C4-2B (cell line): ENCODE measurements at regions not wholly inside any gene's neighbourhood (a gene's known extent, or its start where the extent isn't known, plus 50 kb on each side); places are given as distances from the start of the nearest gene placed in this dataset.
"Not testable (repeated sequence)": the region's sequence is repeated elsewhere in the genome, so short reads cannot be mapped to it uniquely, and the experiment has no call there.

Experiments used
- H3K27ac ChIP-seq: fragments of 450-650 bp; 2 replicates; pipeline ENCODE4 v1.5.1; 2017
- TF ChIP-seq, protein P1 (sequence below): fragments of 450-650 bp; conservative IDR thresholded peaks from 2 replicates; pipeline ENCODE4 v1.5.1; 2017; ENCODE audit warnings: mild to moderate bottlenecking

GRCh38 chr17:18546514-18547398 lies 70.2 kb downstream of the LGALS9C start:
- not testable (repeated sequence) for H3K27ac ChIP-seq

DNA sequence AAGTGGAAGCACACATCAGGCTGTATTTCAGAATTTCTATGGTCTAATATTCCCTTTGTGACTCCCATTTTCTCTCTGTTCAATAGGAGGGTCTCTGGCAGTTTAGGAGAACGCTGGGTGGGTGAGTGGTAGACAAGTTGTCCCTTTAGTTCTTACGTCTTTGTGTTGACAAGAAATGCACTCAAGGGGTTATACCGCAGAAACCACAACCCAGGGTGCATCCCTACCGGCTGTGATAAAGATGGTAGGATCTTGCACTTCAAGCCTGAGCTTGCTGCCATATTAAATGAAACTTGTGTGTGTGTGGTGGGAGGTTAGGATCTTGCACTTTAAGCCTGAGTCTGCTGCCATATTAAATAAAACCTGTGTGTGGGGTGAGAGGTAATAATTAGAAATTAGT lies 80.5 kb downstream of the LGALS9C start:
- H3K27ac ChIP-seq, result not testable (repeated sequence)

- H3K27ac ChIP-seq, result peak overlapping the region; percentile 28
These were observed 80.7 kb downstream of the TBC1D28 start for GRCh38 chr17:18563381-18564098.

GRCh38 chr17:18564099-18564448 lies 80.1 kb downstream of the TBC1D28 start:
- H3K27ac ChIP-seq, result peak overlapping the region; percentile 28
- TF ChIP-seq, protein P1, sequence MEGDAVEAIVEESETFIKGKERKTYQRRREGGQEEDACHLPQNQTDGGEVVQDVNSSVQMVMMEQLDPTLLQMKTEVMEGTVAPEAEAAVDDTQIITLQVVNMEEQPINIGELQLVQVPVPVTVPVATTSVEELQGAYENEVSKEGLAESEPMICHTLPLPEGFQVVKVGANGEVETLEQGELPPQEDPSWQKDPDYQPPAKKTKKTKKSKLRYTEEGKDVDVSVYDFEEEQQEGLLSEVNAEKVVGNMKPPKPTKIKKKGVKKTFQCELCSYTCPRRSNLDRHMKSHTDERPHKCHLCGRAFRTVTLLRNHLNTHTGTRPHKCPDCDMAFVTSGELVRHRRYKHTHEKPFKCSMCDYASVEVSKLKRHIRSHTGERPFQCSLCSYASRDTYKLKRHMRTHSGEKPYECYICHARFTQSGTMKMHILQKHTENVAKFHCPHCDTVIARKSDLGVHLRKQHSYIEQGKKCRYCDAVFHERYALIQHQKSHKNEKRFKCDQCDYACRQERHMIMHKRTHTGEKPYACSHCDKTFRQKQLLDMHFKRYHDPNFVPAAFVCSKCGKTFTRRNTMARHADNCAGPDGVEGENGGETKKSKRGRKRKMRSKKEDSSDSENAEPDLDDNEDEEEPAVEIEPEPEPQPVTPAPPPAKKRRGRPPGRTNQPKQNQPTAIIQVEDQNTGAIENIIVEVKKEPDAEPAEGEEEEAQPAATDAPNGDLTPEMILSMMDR, result peak; percentile 80

GRCh38 chr17:18568108-18568995 lies 75.8 kb downstream of the TBC1D28 start:
- peak overlapping the region; percentile 28 for H3K27ac ChIP-seq

DNA sequence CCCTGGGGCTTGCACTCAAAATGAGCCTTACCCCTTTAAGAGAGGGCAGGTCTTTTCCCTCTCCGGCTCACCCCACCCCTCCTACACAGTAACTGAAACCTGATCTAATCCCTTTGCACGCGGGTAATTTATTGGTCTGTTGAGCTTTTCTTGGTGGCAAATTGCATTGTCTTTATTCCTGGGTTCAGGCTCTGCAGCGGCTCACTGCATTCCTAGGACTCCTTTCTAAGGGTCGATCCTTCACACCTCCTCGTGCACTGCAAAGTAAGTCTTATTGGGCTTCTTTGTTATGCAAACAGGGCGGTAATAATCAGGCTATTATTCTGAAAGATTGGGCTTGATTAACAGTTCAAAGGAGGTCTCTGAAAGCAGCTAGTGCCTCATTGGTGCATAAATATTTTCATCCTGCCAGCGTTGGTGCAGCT lies 74.7 kb downstream of the TBC1D28 start:
- peak overlapping the region; percentile 28; the same call in 1 of the 2 replicates for H3K27ac ChIP-seq

DNA sequence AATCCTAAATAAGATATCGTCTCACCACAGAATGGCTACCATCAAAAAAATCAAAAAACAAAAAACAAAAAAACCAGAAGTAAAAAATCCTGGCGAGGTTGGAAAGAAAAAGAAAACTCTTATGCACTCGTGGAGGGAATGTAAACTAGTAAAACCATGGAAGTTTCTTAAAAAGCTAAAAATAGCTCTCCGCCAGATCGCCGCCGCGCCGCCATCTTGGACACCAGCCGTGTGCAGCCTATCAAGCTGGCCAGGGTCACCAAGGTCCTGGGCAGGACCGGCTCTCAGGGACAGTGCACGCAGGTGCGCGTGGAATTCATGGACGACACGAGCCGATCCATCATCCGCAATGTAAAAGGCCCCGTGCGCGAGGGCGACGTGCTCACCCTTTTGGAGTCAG lies 71.7 kb downstream of the TBC1D28 start:
- H3K27ac ChIP-seq, result not testable (repeated sequence)

GRCh38 chr17:18574137-18574536 lies 70.1 kb downstream of the TBC1D28 start:
- H3K27ac ChIP-seq, result not testable (repeated sequence)
